ENCODE measurements at regions not wholly inside any gene's neighbourhood (a gene's known extent, or its start where the extent isn't known, plus 50 kb on each side); places are given as distances from the start of the nearest gene placed in this dataset.
A peak's percentile ranks its signal among the peaks of the same experiment; 100 is the strongest.

DNA sequence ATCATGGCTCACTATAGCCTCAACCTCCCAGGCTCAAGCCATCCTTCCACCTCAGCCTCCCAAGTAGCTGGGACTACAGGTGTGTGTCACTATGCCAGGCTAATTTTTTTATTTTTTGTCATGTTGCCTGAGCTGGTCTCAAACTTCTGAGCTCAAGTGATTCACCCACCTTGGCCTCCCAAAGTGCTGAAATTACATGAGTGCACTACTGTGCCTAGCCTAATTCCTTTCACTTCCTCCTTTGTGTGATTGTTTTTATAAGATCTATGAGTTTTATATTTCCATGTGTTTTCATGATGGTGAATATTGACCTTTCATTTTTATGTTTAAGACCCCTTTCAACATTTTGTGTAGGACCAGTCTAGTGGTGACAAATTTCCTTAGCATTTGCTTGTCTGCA lies 55.2 kb upstream of the IL12B start:
- no peak overlapping the region for H3K23ac ChIP-seq (ENCODE audit: low read length)
- no peak overlapping the region for H3K9ac ChIP-seq (ENCODE audit: low read length)
- H2BK120ac ChIP-seq (ENCODE audit: low read depth, low read length), result no peak overlapping the region
- no peak overlapping the region for H2AK5ac ChIP-seq (ENCODE audit: low read length)
- H3K36me3 ChIP-seq (ENCODE audit: control insufficient read depth, insufficient read depth, low read length), result no peaks in the 10 kb centered on the region
- H3K27me3 ChIP-seq (ENCODE audit: insufficient read depth, low read length, poor library complexity), result no peaks in the 10 kb centered on the region
- H3K4me1 ChIP-seq (ENCODE audit: control insufficient read depth, low read depth, low read length), result no peaks in the 10 kb centered on the region
- H3K27ac ChIP-seq (ENCODE audit: low read depth, low read length), result no peak overlapping the region
- H3K79me1 ChIP-seq (ENCODE audit: low read length), result no peaks in the 10 kb centered on the region
- H4K8ac ChIP-seq (ENCODE audit: low read depth, low read length), result no peak overlapping the region
- H3K4me3 ChIP-seq (ENCODE audit: low read length), result no peak overlapping the region
- H3K18ac ChIP-seq (ENCODE audit: low read length), result no peak overlapping the region
- H3K79me2 ChIP-seq (ENCODE audit: control insufficient read depth, insufficient read depth, low read length), result no peaks in the 10 kb centered on the region
- H3K56ac ChIP-seq (ENCODE audit: low read length), result no peak overlapping the region
- no peak overlapping the region for H4K5ac ChIP-seq (ENCODE audit: low read length)
- H3K4me2 ChIP-seq (ENCODE audit: low read length), result no peak overlapping the region
- no peak overlapping the region for H3K4ac ChIP-seq (ENCODE audit: low read depth, low read length)
- no peak overlapping the region for H2BK15ac ChIP-seq (replicated peaks; ENCODE audit: low read depth)
- DNase-seq, result no peak
- no peak overlapping the region for H2BK5ac ChIP-seq (ENCODE audit: low read length)

DNA sequence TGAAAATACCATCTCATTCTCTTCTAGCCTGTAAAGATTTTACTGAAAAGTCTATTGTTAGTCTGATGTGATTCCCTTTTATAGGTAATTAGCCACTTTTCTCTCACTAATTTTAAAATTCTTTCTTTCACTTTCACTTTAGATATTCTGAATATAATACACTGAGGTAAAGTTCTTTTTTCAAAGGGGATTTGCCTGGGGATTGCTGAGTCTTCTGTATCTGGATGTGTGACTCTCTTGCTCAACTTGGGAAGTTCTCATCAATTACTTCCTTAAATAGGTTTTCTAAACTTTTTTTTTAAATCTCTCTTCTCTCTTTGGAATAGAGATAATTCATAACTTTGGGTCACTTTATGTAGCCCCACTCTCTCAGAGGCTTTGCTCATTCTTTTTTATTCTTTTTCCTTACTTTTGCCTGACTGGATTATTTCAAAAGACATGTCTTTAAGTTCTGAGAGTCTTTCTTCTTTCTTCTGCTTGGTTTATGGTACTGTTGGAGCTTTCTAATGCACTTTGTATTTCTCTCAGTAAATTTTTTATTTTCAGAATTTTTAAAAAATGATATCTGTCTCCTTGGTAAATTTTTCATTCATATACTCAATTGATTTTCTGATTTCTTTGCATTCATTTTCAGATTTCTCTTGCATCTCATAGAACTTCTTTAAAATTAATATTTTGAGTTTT lies 55.9 kb upstream of the IL12B start:
- H4K5ac ChIP-seq (ENCODE audit: low read length), result no peak overlapping the region
- no peaks in the 10 kb centered on the region for H3K79me1 ChIP-seq (ENCODE audit: low read length)
- no peak overlapping the region for H3K9ac ChIP-seq (ENCODE audit: low read length)
- no peak overlapping the region for H2AK5ac ChIP-seq (ENCODE audit: low read length)
- H2BK120ac ChIP-seq (ENCODE audit: low read depth, low read length), result no peak overlapping the region
- no peak overlapping the region for H3K4me3 ChIP-seq (ENCODE audit: low read length)
- H3K27me3 ChIP-seq (ENCODE audit: insufficient read depth, low read length, poor library complexity), result no peaks in the 10 kb centered on the region
- DNase-seq, result no peak
- H2BK15ac ChIP-seq (replicated peaks; ENCODE audit: low read depth), result no peak overlapping the region
- no peak overlapping the region for H4K8ac ChIP-seq (ENCODE audit: low read depth, low read length)
- no peak overlapping the region for H3K18ac ChIP-seq (ENCODE audit: low read length)
- no peak overlapping the region for H2BK5ac ChIP-seq (ENCODE audit: low read length)
- H3K79me2 ChIP-seq (ENCODE audit: control insufficient read depth, insufficient read depth, low read length), result no peaks in the 10 kb centered on the region
- no peak overlapping the region for H3K4me2 ChIP-seq (ENCODE audit: low read length)
- H3K56ac ChIP-seq (ENCODE audit: low read length), result no peak overlapping the region
- H3K4me1 ChIP-seq (ENCODE audit: control insufficient read depth, low read depth, low read length), result no peaks in the 10 kb centered on the region
- H3K36me3 ChIP-seq (ENCODE audit: control insufficient read depth, insufficient read depth, low read length), result no peaks in the 10 kb centered on the region
- no peak overlapping the region for H3K23ac ChIP-seq (ENCODE audit: low read length)
- no peak overlapping the region for H3K27ac ChIP-seq (ENCODE audit: low read depth, low read length)
- no peak overlapping the region for H3K4ac ChIP-seq (ENCODE audit: low read depth, low read length)

DNA sequence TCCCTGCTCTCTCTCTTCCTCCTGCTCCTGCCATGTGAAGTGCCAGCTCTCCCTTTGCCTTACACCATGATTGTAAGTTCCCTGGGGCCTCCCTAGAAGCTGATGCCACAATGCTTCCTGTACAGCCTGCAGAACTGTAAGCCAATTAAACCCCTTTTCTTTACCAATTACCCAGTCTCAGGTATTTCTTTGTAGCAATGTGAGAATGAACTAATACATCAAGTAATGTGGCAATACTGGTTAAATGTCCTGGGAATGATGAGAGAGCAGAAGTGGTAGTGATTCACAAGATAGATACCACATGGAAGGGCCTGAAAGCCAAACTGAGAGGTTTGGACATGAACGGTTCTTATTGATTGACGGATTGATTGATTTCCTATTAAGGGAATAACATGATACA lies 62.6 kb upstream of the IL12B start:
- H2BK15ac ChIP-seq (replicated peaks; ENCODE audit: low read depth), result no peak overlapping the region
- H3K4me1 ChIP-seq (ENCODE audit: control insufficient read depth, low read depth, low read length), result peaks cover 2% of the 10 kb centered on the region
- no peak overlapping the region for H2BK120ac ChIP-seq (ENCODE audit: low read depth, low read length)
- no peaks in the 10 kb centered on the region for H3K36me3 ChIP-seq (ENCODE audit: control insufficient read depth, insufficient read depth, low read length)
- DNase-seq, result no peak
- no CpG with 5 or more reads among the region's 2 CpGs for WGBS (ENCODE audit: extremely low coverage, insufficient coverage, low lambda C conversion rate)
- no peak overlapping the region for H3K23ac ChIP-seq (ENCODE audit: low read length)
- H3K56ac ChIP-seq (ENCODE audit: low read length), result no peak overlapping the region
- H2BK5ac ChIP-seq (ENCODE audit: low read length), result no peak overlapping the region
- no peaks in the 10 kb centered on the region for H3K79me1 ChIP-seq (ENCODE audit: low read length)
- H3K18ac ChIP-seq (ENCODE audit: low read length), result no peak overlapping the region
- H2AK5ac ChIP-seq (ENCODE audit: low read length), result no peak overlapping the region
- H4K8ac ChIP-seq (ENCODE audit: low read depth, low read length), result no peak overlapping the region
- H3K79me2 ChIP-seq (ENCODE audit: control insufficient read depth, insufficient read depth, low read length), result no peaks in the 10 kb centered on the region
- no peak overlapping the region for H3K4ac ChIP-seq (ENCODE audit: low read depth, low read length)
- H3K4me2 ChIP-seq (ENCODE audit: low read length), result no peak overlapping the region
- H3K9ac ChIP-seq (ENCODE audit: low read length), result no peak overlapping the region
- no peak overlapping the region for H4K5ac ChIP-seq (ENCODE audit: low read length)
- no peak overlapping the region for H3K4me3 ChIP-seq (ENCODE audit: low read length)
- no peak overlapping the region for H3K27ac ChIP-seq (ENCODE audit: low read depth, low read length)
- no peaks in the 10 kb centered on the region for H3K27me3 ChIP-seq (ENCODE audit: insufficient read depth, low read length, poor library complexity)

DNA sequence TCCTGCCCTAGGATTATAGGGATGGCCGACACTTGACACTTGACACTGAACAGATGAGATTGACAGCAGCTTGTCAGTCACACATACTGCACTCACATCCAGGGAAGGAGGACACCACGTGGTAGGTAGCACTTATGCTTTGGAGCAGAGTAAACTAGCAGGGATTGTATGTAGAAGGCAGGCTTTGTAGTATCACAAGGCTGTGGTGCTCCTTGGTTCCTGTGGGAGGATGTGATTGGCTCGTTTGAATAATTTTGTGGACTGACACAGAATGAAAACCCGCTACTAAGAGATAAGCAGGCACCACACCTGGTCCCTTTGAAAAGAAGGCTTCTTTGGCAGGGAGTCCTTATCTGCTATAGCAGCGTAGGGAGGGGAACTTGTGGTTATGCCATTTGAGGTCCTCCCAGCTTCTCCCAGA lies 63.6 kb upstream of the IL12B start:
- no peak overlapping the region for H3K4me3 ChIP-seq (ENCODE audit: low read length)
- WGBS (ENCODE audit: extremely low coverage, insufficient coverage, low lambda C conversion rate), result no CpG with 5 or more reads among the region's 5 CpGs
- no peak overlapping the region for H3K23ac ChIP-seq (ENCODE audit: low read length)
- no peak overlapping the region for H2AK5ac ChIP-seq (ENCODE audit: low read length)
- no peak overlapping the region for H2BK120ac ChIP-seq (ENCODE audit: low read depth, low read length)
- no peak overlapping the region for H4K5ac ChIP-seq (ENCODE audit: low read length)
- no peaks in the 10 kb centered on the region for H3K36me3 ChIP-seq (ENCODE audit: control insufficient read depth, insufficient read depth, low read length)
- no peak overlapping the region for H3K4me2 ChIP-seq (ENCODE audit: low read length)
- H3K18ac ChIP-seq (ENCODE audit: low read length), result no peak overlapping the region
- H3K27ac ChIP-seq (ENCODE audit: low read depth, low read length), result no peak overlapping the region
- no peak overlapping the region for H2BK5ac ChIP-seq (ENCODE audit: low read length)
- no peaks in the 10 kb centered on the region for H3K79me1 ChIP-seq (ENCODE audit: low read length)
- H3K4ac ChIP-seq (ENCODE audit: low read depth, low read length), result no peak overlapping the region
- H3K79me2 ChIP-seq (ENCODE audit: control insufficient read depth, insufficient read depth, low read length), result no peaks in the 10 kb centered on the region
- H3K4me1 ChIP-seq (ENCODE audit: control insufficient read depth, low read depth, low read length), result peaks cover 2% of the 10 kb centered on the region
- no peak overlapping the region for H3K56ac ChIP-seq (ENCODE audit: low read length)
- no peak overlapping the region for H4K8ac ChIP-seq (ENCODE audit: low read depth, low read length)
- no peak overlapping the region for H3K9ac ChIP-seq (ENCODE audit: low read length)
- H3K27me3 ChIP-seq (ENCODE audit: insufficient read depth, low read length, poor library complexity), result no peaks in the 10 kb centered on the region
- no peak overlapping the region for H2BK15ac ChIP-seq (replicated peaks; ENCODE audit: low read depth)
- peak; percentile 74 for DNase-seq

DNA sequence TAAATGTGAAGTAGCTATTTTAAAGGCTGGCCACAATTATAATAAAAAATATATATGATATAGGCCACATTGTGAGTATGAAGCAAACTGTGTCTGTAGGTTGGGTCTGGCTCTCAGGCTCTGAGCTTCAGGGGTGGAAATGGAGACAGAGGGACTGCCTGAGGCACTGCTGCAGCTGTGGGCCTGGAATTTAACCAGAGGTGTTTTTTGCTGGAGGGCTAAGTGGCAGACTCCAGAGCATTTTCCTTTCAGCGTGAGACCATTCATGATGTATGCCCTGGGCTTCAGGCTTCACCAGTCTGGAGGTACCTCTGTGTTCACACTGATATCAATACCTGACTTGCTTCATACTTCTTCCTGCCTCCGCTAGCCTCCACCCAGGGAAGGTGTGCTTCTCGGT lies 64.9 kb upstream of the IL12B start:
- H3K4me2 ChIP-seq (ENCODE audit: low read length), result no peak overlapping the region
- no CpG with 5 or more reads among the region's 3 CpGs for WGBS (ENCODE audit: extremely low coverage, insufficient coverage, low lambda C conversion rate)
- H2BK5ac ChIP-seq (ENCODE audit: low read length), result no peak overlapping the region
- no peaks in the 10 kb centered on the region for H3K27me3 ChIP-seq (ENCODE audit: insufficient read depth, low read length, poor library complexity)
- no peak overlapping the region for H2BK15ac ChIP-seq (replicated peaks; ENCODE audit: low read depth)
- no peaks in the 10 kb centered on the region for H3K79me1 ChIP-seq (ENCODE audit: low read length)
- no peak overlapping the region for H3K4ac ChIP-seq (ENCODE audit: low read depth, low read length)
- H3K9ac ChIP-seq (ENCODE audit: low read length), result no peak overlapping the region
- no peak overlapping the region for H2BK120ac ChIP-seq (ENCODE audit: low read depth, low read length)
- H2AK5ac ChIP-seq (ENCODE audit: low read length), result peak overlapping the region; percentile 74
- no peak overlapping the region for H3K18ac ChIP-seq (ENCODE audit: low read length)
- no peak overlapping the region for H3K23ac ChIP-seq (ENCODE audit: low read length)
- H3K27ac ChIP-seq (ENCODE audit: low read depth, low read length), result no peak overlapping the region
- H3K36me3 ChIP-seq (ENCODE audit: control insufficient read depth, insufficient read depth, low read length), result no peaks in the 10 kb centered on the region
- DNase-seq, result no peak
- peaks cover 2% of the 10 kb centered on the region for H3K4me1 ChIP-seq (ENCODE audit: control insufficient read depth, low read depth, low read length)
- no peaks in the 10 kb centered on the region for H3K79me2 ChIP-seq (ENCODE audit: control insufficient read depth, insufficient read depth, low read length)
- no peak overlapping the region for H4K5ac ChIP-seq (ENCODE audit: low read length)
- H3K56ac ChIP-seq (ENCODE audit: low read length), result peak overlapping the region; percentile 74
- no peak overlapping the region for H3K4me3 ChIP-seq (ENCODE audit: low read length)
- no peak overlapping the region for H4K8ac ChIP-seq (ENCODE audit: low read depth, low read length)

DNA sequence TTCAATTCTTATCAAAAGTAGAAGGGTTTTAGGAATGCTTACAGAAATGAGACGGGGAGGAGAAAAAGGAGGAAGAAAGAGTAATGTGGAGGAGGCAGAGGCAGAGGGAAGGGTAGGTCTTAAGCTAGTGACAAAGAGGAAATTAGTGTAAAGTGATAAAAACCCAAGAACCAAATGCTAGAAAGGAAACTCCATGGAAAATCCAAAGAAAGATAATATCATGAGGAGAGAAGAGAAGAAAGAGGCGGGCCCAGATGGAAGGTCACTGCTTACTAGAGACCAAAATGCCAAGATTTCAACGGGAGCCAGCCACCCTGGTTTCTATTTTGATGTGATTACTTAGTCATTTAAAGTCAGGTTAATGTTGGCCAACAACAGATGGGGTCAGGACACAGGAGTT lies 68.6 kb upstream of the IL12B start:
- no peak overlapping the region for H3K56ac ChIP-seq (ENCODE audit: low read length)
- no peak overlapping the region for H3K27ac ChIP-seq (ENCODE audit: low read depth, low read length)
- H3K27me3 ChIP-seq (ENCODE audit: insufficient read depth, low read length, poor library complexity), result no peaks in the 10 kb centered on the region
- no peak overlapping the region for H2BK120ac ChIP-seq (ENCODE audit: low read depth, low read length)
- H4K5ac ChIP-seq (ENCODE audit: low read length), result no peak overlapping the region
- no peaks in the 10 kb centered on the region for H3K79me1 ChIP-seq (ENCODE audit: low read length)
- H3K4me3 ChIP-seq (ENCODE audit: low read length), result no peak overlapping the region
- H3K79me2 ChIP-seq (ENCODE audit: control insufficient read depth, insufficient read depth, low read length), result no peaks in the 10 kb centered on the region
- no peak for DNase-seq
- H3K36me3 ChIP-seq (ENCODE audit: control insufficient read depth, insufficient read depth, low read length), result no peaks in the 10 kb centered on the region
- no peak overlapping the region for H3K4me2 ChIP-seq (ENCODE audit: low read length)
- no peak overlapping the region for H2BK15ac ChIP-seq (replicated peaks; ENCODE audit: low read depth)
- peaks cover 2% of the 10 kb centered on the region for H3K4me1 ChIP-seq (ENCODE audit: control insufficient read depth, low read depth, low read length)
- no peak overlapping the region for H3K18ac ChIP-seq (ENCODE audit: low read length)
- no peak overlapping the region for H4K8ac ChIP-seq (ENCODE audit: low read depth, low read length)
- no peak overlapping the region for H3K4ac ChIP-seq (ENCODE audit: low read depth, low read length)
- H2AK5ac ChIP-seq (ENCODE audit: low read length), result no peak overlapping the region
- H3K9ac ChIP-seq (ENCODE audit: low read length), result no peak overlapping the region
- no peak overlapping the region for H2BK5ac ChIP-seq (ENCODE audit: low read length)
- no peak overlapping the region for H3K23ac ChIP-seq (ENCODE audit: low read length)
- 100% methylated on average over 1 of the region's 3 CpGs for WGBS (ENCODE audit: extremely low coverage, insufficient coverage, low lambda C conversion rate)
